IgD-negative memory B cell (primary cell): ENCODE measurements at regions not wholly inside any gene's neighbourhood (a gene's known extent, or its start where the extent isn't known, plus 50 kb on each side); places are given as distances from the start of the nearest gene placed in this dataset.
"Not testable (repeated sequence)": the region's sequence is repeated elsewhere in the genome, so short reads cannot be mapped to it uniquely, and the experiment has no call there.

Experiments
- H3K27ac Mint-ChIP-seq, 3 donors: one replicate each; pipeline ENCODE4 v1.8.0; 2020 to 2022; ENCODE audit warnings: mild to moderate bottlenecking in 3 of 3, mixed read lengths in 3 of 3, moderate library complexity in 1 of 3
- H3K27me3 Mint-ChIP-seq: one replicate; pipeline ENCODE4 v1.8.0; 2021; ENCODE audit warnings: mixed read lengths
- H3K36me3 Mint-ChIP-seq: one replicate; pipeline ENCODE4 v1.8.0; 2020; ENCODE audit warnings: mild to moderate bottlenecking, mixed read lengths
- H3K4me1 Mint-ChIP-seq, 3 donors: one replicate each; pipeline ENCODE4 v1.8.0; 2020 to 2022; ENCODE audit warnings: mixed read lengths in 3 of 3, mild to moderate bottlenecking in 1 of 3
- H3K4me3 Mint-ChIP-seq, 4 donors: one replicate each; pipeline ENCODE4 v1.8.0; 2020 to 2022; ENCODE audit warnings: mild to moderate bottlenecking in 4 of 4, mixed read lengths in 4 of 4, moderate library complexity in 3 of 4
- H3K9me3 Mint-ChIP-seq, 3 donors: one replicate each; pipeline ENCODE4 v1.8.0; 2020 to 2021; ENCODE audit warnings: mixed read lengths in 3 of 3, mild to moderate bottlenecking in 1 of 3

DNA sequence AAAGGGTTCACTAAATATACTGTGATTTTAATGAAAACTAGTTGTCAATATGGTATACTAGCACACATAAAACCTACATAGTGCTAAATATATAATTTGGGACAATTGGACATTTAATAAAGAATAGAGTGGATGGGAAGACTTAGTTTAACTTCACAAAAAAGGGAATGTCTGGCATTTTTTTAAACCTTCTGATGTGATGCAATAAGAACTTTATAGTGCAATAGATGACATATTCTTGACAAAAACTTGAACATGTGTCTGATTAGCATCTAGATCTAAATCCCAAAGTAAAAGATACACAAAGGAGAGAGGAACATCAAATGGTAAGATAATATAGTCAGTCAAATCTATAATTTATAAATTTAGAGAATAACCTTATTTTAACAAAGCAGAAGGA is 488.3 kb upstream of the SYT1 start:
- no peak overlapping the region for H3K27ac Mint-ChIP-seq
- H3K36me3 Mint-ChIP-seq = no peaks in the 10 kb centered on the region
- no peaks in the 10 kb centered on the region for H3K4me1 Mint-ChIP-seq
- H3K9me3 Mint-ChIP-seq = peaks cover 5 to 23% (median 12%) of the 10 kb centered on the region in 3 donors
- peaks cover 2% of the 10 kb centered on the region for H3K27me3 Mint-ChIP-seq
- H3K4me3 Mint-ChIP-seq = no peak overlapping the region

GRCh38 chr12:78379065-78379464 is 485.5 kb upstream of the SYT1 start:
- not testable (repeated sequence) for H3K36me3 Mint-ChIP-seq, H3K4me1 Mint-ChIP-seq, H3K27ac Mint-ChIP-seq, H3K4me3 Mint-ChIP-seq, H3K27me3 Mint-ChIP-seq
- H3K9me3 Mint-ChIP-seq = peaks cover 5 to 23% (median 15%) of the 10 kb centered on the region in 3 donors

DNA sequence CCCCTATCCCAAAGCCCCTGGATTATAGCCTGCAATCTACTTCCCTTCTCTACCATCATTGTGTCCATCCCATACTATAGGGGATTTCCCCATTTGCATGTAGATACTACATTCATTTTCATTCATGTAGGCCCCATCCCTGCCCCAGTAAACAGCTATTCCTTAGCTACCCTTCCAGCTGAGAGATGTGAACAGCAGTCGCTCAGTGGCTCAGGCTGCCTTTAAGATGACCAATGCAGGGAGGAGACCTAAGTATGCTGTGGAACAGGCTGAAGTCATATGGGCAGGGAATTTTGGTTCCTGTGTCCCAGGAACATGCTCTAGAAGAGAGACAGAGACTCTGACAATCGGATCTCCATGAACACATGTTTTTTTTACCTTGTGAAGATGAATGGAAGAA is 481.2 kb upstream of the SYT1 start:
- Mint-ChIP-seq H3K4me1 (no peaks in the 10 kb centered on the region), H3K27ac (no peak overlapping the region), H3K36me3 (no peaks in the 10 kb centered on the region), H3K9me3 (peaks cover 5 to 15% (median 9%) of the 10 kb centered on the region in 3 donors), H3K4me3 (no peak overlapping the region), H3K27me3 (no peaks in the 10 kb centered on the region)

DNA sequence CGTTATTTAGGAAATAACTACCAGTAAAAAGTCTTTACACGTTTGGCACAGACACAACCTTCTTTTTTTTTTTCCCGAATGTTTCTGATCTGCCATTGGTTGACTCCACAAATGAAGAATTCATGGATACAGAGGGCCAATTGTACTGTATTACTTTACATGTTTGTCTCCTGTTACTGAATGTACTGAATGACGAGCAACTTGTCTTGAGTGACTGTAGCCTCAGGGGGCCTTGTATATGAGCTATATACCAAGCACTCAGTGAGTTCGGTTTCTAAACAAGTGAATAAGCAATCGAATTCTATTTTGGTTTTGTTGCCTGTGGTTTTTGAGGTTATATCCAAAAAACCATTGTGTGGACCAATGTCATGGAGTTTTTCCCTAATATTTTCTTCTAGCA is 480.0 kb upstream of the SYT1 start:
- Mint-ChIP-seq H3K27me3 (no peaks in the 10 kb centered on the region), H3K9me3 (peaks cover 2 to 7% (median 7%) of the 10 kb centered on the region in 3 donors), H3K27ac (no peak overlapping the region), H3K4me1 (no peaks in the 10 kb centered on the region), H3K36me3 (no peaks in the 10 kb centered on the region), H3K4me3 (no peak overlapping the region)

DNA sequence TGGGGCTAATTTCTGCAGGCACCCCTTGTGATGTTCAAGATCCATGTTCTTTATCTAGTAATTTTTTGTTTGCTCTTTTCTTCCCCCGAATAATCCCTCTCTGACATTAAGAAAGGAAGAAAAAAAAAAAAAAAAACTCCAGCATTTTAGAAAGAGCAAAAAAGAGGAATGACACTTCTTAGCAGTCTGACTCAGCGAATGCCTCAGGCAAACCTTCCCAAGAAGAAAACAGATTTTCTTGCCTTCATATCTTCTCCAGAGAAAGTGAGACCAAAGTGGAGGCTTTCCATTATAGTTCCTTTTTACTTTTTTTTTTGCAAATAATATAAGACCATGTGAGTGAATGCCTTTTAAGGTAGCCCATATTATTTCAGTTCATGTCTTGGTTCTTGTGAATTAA is 479.0 kb upstream of the SYT1 start:
- no peaks in the 10 kb centered on the region for H3K4me1 Mint-ChIP-seq
- H3K4me3 Mint-ChIP-seq = no peak overlapping the region
- H3K36me3 Mint-ChIP-seq = no peaks in the 10 kb centered on the region
- H3K27me3 Mint-ChIP-seq = no peaks in the 10 kb centered on the region
- no peak overlapping the region for H3K27ac Mint-ChIP-seq
- peaks cover 2 to 3% (median 3%) of the 10 kb centered on the region in 3 donors for H3K9me3 Mint-ChIP-seq

DNA sequence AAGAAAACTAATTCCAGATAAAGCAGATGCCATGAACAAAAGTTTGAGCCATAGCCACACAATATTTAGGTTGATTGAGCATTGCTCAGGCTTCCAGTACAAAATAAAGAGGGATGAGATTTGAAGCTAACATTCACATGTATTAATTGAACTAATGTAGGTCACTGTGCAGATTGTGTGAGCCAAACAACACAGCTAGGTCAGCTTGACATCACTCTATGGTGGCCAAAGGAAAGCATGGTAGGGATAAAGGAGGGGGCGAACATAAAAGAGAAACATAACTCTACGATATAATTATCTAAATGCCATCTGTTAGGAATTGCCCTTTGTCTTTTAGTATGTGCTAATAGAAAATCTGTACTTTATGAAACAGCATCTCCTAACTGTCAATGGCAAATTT is 477.7 kb upstream of the SYT1 start:
- no peaks in the 10 kb centered on the region for H3K27me3 Mint-ChIP-seq
- no peak overlapping the region for H3K27ac Mint-ChIP-seq
- H3K4me1 Mint-ChIP-seq = no peaks in the 10 kb centered on the region
- peaks cover 2 to 3% (median 3%) of the 10 kb centered on the region in 3 donors for H3K9me3 Mint-ChIP-seq
- no peak overlapping the region for H3K4me3 Mint-ChIP-seq
- no peaks in the 10 kb centered on the region for H3K36me3 Mint-ChIP-seq

- no peaks in the 10 kb centered on the region for H3K27me3 Mint-ChIP-seq
- no peaks in the 10 kb centered on the region for H3K36me3 Mint-ChIP-seq
- H3K27ac Mint-ChIP-seq = no peak overlapping the region
- peaks cover 2 to 3% (median 2%) of the 10 kb centered on the region in 3 donors for H3K9me3 Mint-ChIP-seq
- no peaks in the 10 kb centered on the region for H3K4me1 Mint-ChIP-seq
- no peak overlapping the region for H3K4me3 Mint-ChIP-seq
Measured at GRCh38 chr12:78387721-78388120, 476.9 kb upstream of the SYT1 start.

GRCh38 chr12:78388461-78388860 is 476.1 kb upstream of the SYT1 start:
- peaks cover 0 to 3% (median 2%) of the 10 kb centered on the region in 3 donors for H3K9me3 Mint-ChIP-seq
- no peaks in the 10 kb centered on the region for H3K27me3 Mint-ChIP-seq
- no peaks in the 10 kb centered on the region for H3K36me3 Mint-ChIP-seq
- H3K4me3 Mint-ChIP-seq = no peak overlapping the region
- H3K4me1 Mint-ChIP-seq = no peaks in the 10 kb centered on the region
- no peak overlapping the region for H3K27ac Mint-ChIP-seq

GRCh38 chr12:78390920-78391319 is 473.7 kb upstream of the SYT1 start:
- Mint-ChIP-seq H3K4me1 (no peaks in the 10 kb centered on the region), H3K27ac (peak overlapping the region in 1 of 3 donors; percentile 6), H3K27me3 (no peaks in the 10 kb centered on the region), H3K4me3 (no peak overlapping the region), H3K36me3 (no peaks in the 10 kb centered on the region), H3K9me3 (peaks cover 0 to 3% (median 0%) of the 10 kb centered on the region in 3 donors)

DNA sequence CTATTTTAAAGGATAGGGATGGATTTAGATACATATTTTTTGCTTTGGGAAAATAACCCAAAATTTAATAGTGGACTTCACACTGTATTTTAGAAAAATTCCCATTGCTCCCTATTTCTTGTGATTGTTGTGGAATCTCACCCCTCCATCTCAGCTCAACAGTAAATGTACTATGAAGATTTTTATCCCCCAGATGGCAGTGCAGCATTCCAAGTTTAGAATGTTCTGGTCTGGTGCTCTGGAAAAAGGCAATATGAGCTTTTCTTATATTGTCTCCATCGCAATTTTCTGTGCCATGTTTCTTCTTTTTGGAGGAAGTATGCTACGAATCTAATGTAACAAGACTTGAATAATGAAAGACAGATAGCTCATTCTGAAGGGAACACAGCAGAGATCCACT is 471.7 kb upstream of the SYT1 start:
- no peak overlapping the region for H3K27ac Mint-ChIP-seq
- H3K9me3 Mint-ChIP-seq = peaks cover 0 to 3% (median 0%) of the 10 kb centered on the region in 3 donors

DNA sequence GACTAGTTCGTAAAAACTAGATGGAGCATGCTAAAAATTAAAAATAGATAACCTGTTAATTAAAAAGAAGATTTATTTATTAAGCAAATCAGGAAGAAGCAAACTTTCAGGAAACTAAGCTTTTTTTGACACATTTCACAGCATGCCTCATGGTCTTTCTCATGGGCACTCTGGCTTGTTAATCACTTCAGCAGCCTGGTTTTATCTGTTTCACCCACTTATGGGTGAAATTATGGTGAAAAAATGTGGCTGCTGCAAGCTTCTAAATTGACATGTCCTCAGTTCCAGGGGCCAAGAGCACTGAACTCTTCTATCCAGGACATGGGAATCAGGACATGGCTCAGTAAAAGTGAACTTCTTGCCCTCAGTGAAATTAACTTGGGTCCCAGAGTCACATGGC is 468.6 kb upstream of the SYT1 start:
- no peak overlapping the region for H3K4me3 Mint-ChIP-seq
- H3K27ac Mint-ChIP-seq = no peak overlapping the region
- H3K4me1 Mint-ChIP-seq = no peaks in the 10 kb centered on the region
- H3K9me3 Mint-ChIP-seq = no peaks in the 10 kb centered on the region
- no peaks in the 10 kb centered on the region for H3K27me3 Mint-ChIP-seq
- no peaks in the 10 kb centered on the region for H3K36me3 Mint-ChIP-seq

More for the DNA sequence above, 471.7 kb upstream of the SYT1 start:
- Mint-ChIP-seq H3K36me3 (no peaks in the 10 kb centered on the region), H3K4me3 (no peak overlapping the region), H3K4me1 (no peaks in the 10 kb centered on the region), H3K27me3 (no peaks in the 10 kb centered on the region)

- H3K9me3 Mint-ChIP-seq = no peaks in the 10 kb centered on the region
- H3K27ac Mint-ChIP-seq = no peak overlapping the region
- no peaks in the 10 kb centered on the region for H3K27me3 Mint-ChIP-seq
- no peaks in the 10 kb centered on the region for H3K4me1 Mint-ChIP-seq
- H3K36me3 Mint-ChIP-seq = no peaks in the 10 kb centered on the region
- no peak overlapping the region for H3K4me3 Mint-ChIP-seq
Measured at GRCh38 chr12:78396538-78396937, 468.0 kb upstream of the SYT1 start.

DNA sequence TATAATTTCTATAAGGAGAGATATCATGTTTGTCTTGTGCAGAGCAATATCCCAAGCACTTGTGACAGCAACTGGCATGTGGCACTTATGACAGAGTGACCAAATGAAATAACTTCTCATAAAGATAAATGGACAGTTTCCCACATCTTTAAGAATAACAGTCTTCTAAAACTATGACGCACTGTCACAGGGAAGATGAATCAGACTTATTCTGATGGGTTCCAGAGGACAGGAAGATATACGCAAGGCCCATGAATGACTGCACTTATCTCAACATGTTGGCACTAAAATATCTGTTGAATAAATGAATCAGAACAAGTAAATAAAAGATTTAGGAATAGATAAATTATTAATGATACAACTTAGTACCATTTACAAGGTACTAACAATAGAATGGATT is 465.8 kb upstream of the SYT1 start:
- no peaks in the 10 kb centered on the region for H3K36me3 Mint-ChIP-seq
- no peaks in the 10 kb centered on the region for H3K27me3 Mint-ChIP-seq
- H3K27ac Mint-ChIP-seq = no peak overlapping the region
- H3K4me1 Mint-ChIP-seq = no peaks in the 10 kb centered on the region
- no peaks in the 10 kb centered on the region for H3K9me3 Mint-ChIP-seq
- H3K4me3 Mint-ChIP-seq = no peak overlapping the region

DNA sequence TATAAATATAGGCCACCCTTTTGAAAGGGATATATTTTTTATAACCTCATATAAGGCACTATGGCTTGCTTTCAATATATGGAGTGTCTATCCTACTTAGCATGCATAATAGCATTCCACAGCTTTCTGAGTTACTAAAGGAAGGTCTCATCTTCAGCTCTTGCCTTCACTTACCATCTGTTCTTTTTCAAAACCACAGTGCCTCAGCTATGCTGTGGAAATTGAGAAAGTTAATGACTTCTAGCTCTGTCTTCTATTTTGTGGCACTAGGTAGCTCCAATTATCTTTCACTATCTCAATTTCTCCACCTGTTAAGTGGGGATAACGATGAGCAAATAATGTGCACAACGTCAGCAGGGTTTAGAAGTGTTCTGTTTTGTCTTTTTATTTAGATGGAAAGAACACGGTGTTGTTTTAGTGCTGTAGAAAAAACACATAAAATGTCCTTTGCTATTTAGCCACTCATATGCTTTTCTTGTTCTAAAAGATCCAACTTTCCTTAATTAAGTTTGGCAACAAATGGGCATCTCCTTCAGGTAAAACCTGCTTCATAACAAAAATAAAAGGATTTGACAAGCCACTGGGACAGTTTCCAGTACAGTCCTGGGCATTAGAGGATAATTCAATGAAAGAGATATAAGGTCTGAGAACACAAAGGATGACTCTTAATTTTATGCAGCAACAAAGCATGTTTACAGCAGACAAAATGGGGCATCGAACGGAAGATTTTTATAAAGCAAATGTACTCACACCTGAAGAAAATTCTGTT is 462.0 kb upstream of the SYT1 start:
- Mint-ChIP-seq H3K27ac (no peak overlapping the region), H3K9me3 (no peaks in the 10 kb centered on the region), H3K36me3 (no peaks in the 10 kb centered on the region), H3K4me1 (peaks cover 0 to 2% (median 2%) of the 10 kb centered on the region in 3 donors), H3K4me3 (no peak overlapping the region), H3K27me3 (no peaks in the 10 kb centered on the region)

- H3K27me3 Mint-ChIP-seq = no peaks in the 10 kb centered on the region
- H3K36me3 Mint-ChIP-seq = no peaks in the 10 kb centered on the region
- H3K4me3 Mint-ChIP-seq = no peak overlapping the region
- no peaks in the 10 kb centered on the region for H3K9me3 Mint-ChIP-seq
- peaks cover 0 to 2% (median 2%) of the 10 kb centered on the region in 3 donors for H3K4me1 Mint-ChIP-seq
- H3K27ac Mint-ChIP-seq = no peak overlapping the region
Measured at GRCh38 chr12:78403136-78403535, 461.4 kb upstream of the SYT1 start.

DNA sequence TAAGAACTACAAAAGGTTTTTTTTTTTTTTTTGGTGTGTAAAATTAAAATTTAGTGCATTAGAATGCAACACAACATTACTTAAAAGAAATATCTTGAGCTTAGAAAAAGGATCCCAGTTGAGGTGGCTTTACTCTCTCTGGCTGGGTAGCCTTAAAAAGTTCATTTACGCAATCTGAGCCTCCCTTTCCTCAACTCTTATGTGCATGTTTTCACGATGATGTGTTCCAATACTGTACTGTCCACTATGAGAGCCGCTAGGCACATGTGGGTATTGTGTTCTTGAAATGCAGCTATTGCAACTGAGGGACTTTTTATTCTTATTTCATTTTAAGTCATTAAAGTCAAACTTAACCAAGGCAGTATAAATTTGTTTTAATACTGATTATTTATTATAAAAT is 460.9 kb upstream of the SYT1 start:
- peaks cover 0 to 2% (median 2%) of the 10 kb centered on the region in 3 donors for H3K4me1 Mint-ChIP-seq

More for the DNA sequence above, 460.9 kb upstream of the SYT1 start:
- Mint-ChIP-seq H3K4me3 (no peak overlapping the region), H3K27me3 (no peaks in the 10 kb centered on the region), H3K27ac (no peak overlapping the region), H3K9me3 (no peaks in the 10 kb centered on the region), H3K36me3 (no peaks in the 10 kb centered on the region)
